H9 (cell line): ENCODE measurements at regions not wholly inside any gene's neighbourhood (a gene's known extent, or its start where the extent isn't known, plus 50 kb on each side); places are given as distances from the start of the nearest gene placed in this dataset.

Experiments used
- DNase-seq: peaks from one replicate; pipeline ENCODE4 v3.0.0-alpha.2; 2017
- H2AFZ ChIP-seq: one replicate; pipeline ENCODE4 v1.6.1; 2013; ENCODE audit warnings: mild to moderate bottlenecking, low read length, control low read depth, moderate library complexity
- H2AK5ac ChIP-seq: 2 replicates; pipeline ENCODE4 v1.6.1; 2013; ENCODE audit warnings: low read length, control low read depth, mixed read lengths; ENCODE audit not compliant: insufficient read length
- H2BK120ac ChIP-seq: one replicate; pipeline ENCODE4 v1.6.1; 2013; ENCODE audit warnings: low read depth, mild to moderate bottlenecking, low read length, control low read depth, inconsistent platforms; ENCODE audit not compliant: poor library complexity, severe bottlenecking
- H2BK12ac ChIP-seq: 2 replicates; pipeline ENCODE4 v1.6.1; 2013; ENCODE audit warnings: low read length, control low read depth, mixed read lengths, low read depth; ENCODE audit not compliant: insufficient read length
- H2BK15ac ChIP-seq: 2 replicates; pipeline ENCODE4 v1.6.1; 2013; ENCODE audit warnings: low read depth, low read length, control low read depth
- H2BK20ac ChIP-seq: one replicate; pipeline ENCODE4 v1.6.1; 2013; ENCODE audit warnings: low read depth, mild to moderate bottlenecking, low read length, control low read depth, inconsistent platforms; ENCODE audit not compliant: poor library complexity, severe bottlenecking
- H2BK5ac ChIP-seq: 2 replicates; pipeline ENCODE4 v1.6.1; 2013; ENCODE audit warnings: low read length, control low read depth, mixed read lengths; ENCODE audit not compliant: insufficient read length
- H3K14ac ChIP-seq: 2 replicates; pipeline ENCODE4 v1.6.1; 2013; ENCODE audit warnings: low read length, control low read depth; ENCODE audit not compliant: insufficient read depth
- H3K18ac ChIP-seq: 2 replicates; pipeline ENCODE4 v1.6.1; 2013; ENCODE audit warnings: low read depth, mild to moderate bottlenecking, mixed read lengths, low read length, control low read depth; ENCODE audit not compliant: insufficient read length
- H3K23ac ChIP-seq: 2 replicates; pipeline ENCODE4 v1.6.1; 2013; ENCODE audit warnings: low read length, control low read depth, mixed read lengths, low read depth; ENCODE audit not compliant: insufficient read length
- H3K23me2 ChIP-seq: 2 replicates; pipeline ENCODE4 v1.6.1; 2013; ENCODE audit warnings: low read depth, mild to moderate bottlenecking, mixed read lengths, low read length, control low read depth; ENCODE audit not compliant: insufficient read length, poor library complexity, severe bottlenecking
- H3K27ac ChIP-seq: 2 replicates; pipeline ENCODE4 v1.5.1; 2013; ENCODE audit warnings: low read length, control low read depth, mixed read lengths, low read depth; ENCODE audit not compliant: insufficient read length
- H3K27me3 ChIP-seq: 2 replicates; pipeline ENCODE4 v1.6.1; 2013; ENCODE audit warnings: low read length, control low read depth, inconsistent platforms; ENCODE audit not compliant: insufficient read depth
- H3K4ac ChIP-seq: 2 replicates; pipeline ENCODE4 v1.6.1; 2013; ENCODE audit warnings: low read depth, mild to moderate bottlenecking, control low read depth, inconsistent platforms, low read length, moderate library complexity
- H3K4me1 ChIP-seq: 2 replicates; pipeline ENCODE4 v1.6.1; 2013; ENCODE audit warnings: low read length, control low read depth, inconsistent platforms; ENCODE audit not compliant: insufficient read depth
- H3K4me2 ChIP-seq: 2 replicates; pipeline ENCODE4 v1.6.1; 2013; ENCODE audit warnings: low read length, control low read depth, mixed read lengths; ENCODE audit not compliant: insufficient read length, insufficient read depth
- H3K56ac ChIP-seq: 2 replicates; pipeline ENCODE4 v1.6.1; 2013; ENCODE audit warnings: low read depth, mild to moderate bottlenecking, mixed read lengths, low read length, control low read depth; ENCODE audit not compliant: insufficient read length
- H3K79me1 ChIP-seq: 2 replicates; pipeline ENCODE4 v1.6.1; 2013; ENCODE audit warnings: low read depth, mild to moderate bottlenecking, moderate library complexity, low read length, control low read depth, inconsistent platforms; ENCODE audit not compliant: insufficient read depth, poor library complexity, severe bottlenecking
- H3K79me2 ChIP-seq: 2 replicates; pipeline ENCODE4 v1.6.1; 2013; ENCODE audit warnings: low read length, control low read depth, inconsistent platforms; ENCODE audit not compliant: insufficient read depth
- H3K9ac ChIP-seq: 2 replicates; pipeline ENCODE4 v1.6.1; 2013; ENCODE audit warnings: low read length, control low read depth, mixed read lengths; ENCODE audit not compliant: insufficient read length; ENCODE audit errors: extremely low read depth
- H3K9me3 ChIP-seq: one replicate; pipeline ENCODE4 v1.6.1; 2013; ENCODE audit warnings: low read depth, low read length, inconsistent platforms; ENCODE audit not compliant: control insufficient read depth
- H3T11ph ChIP-seq: one replicate; pipeline ENCODE4 v1.6.1; 2013; ENCODE audit warnings: mild to moderate bottlenecking, low read length, control low read depth, inconsistent platforms
- H4K20me1 ChIP-seq: one replicate; pipeline ENCODE4 v1.6.1; 2013; ENCODE audit not compliant: control insufficient read depth, insufficient read length, insufficient read depth
- H4K5ac ChIP-seq: 2 replicates; pipeline ENCODE4 v1.6.1; 2013; ENCODE audit warnings: low read depth, mild to moderate bottlenecking, mixed read lengths, low read length, control low read depth; ENCODE audit not compliant: insufficient read length
- H4K8ac ChIP-seq: replicated peaks from 2 replicates; pipeline ENCODE4 v1.6.1; 2013; ENCODE audit warnings: low read length, control low read depth, mixed read lengths, low read depth; ENCODE audit not compliant: insufficient read length
- H4K91ac ChIP-seq: 2 replicates; pipeline ENCODE4 v1.6.1; 2013; ENCODE audit warnings: low read depth, mild to moderate bottlenecking, moderate library complexity, mixed read lengths, low read length, control low read depth; ENCODE audit not compliant: insufficient read length
- H3K27ac Mint-ChIP-seq, 3 experiments: 2 replicates in 2 of 3; 3 replicates in 1 of 3; pipeline ENCODE4 v1.8.0; 2020 to 2021; ENCODE audit warnings: mixed read lengths in 3 of 3, mild to moderate bottlenecking in 1 of 3, moderate library complexity in 1 of 3
- H3K27me3 Mint-ChIP-seq: 2 replicates; pipeline ENCODE4 v1.8.0; 2021; ENCODE audit warnings: low read depth, mild to moderate bottlenecking, moderate library complexity, mixed read lengths
- H3K36me3 Mint-ChIP-seq, 3 experiments: 2 replicates in 2 of 3; 3 replicates in 1 of 3; pipeline ENCODE4 v1.8.0; 2020 to 2021; ENCODE audit warnings: low read depth in 3 of 3, mixed read lengths in 3 of 3; ENCODE audit not compliant: insufficient read depth in 1 of 3
- H3K4me1 Mint-ChIP-seq, 2 experiments: 2 replicates each; pipeline ENCODE4 v1.8.0; 2020; ENCODE audit warnings: mixed read lengths in 2 of 2
- H3K4me3 Mint-ChIP-seq, 2 experiments: 2 replicates in 1 of 2; 3 replicates in 1 of 2; pipeline ENCODE4 v1.8.0; 2020 to 2021; ENCODE audit warnings: mild to moderate bottlenecking in 2 of 2, mixed read lengths in 2 of 2, moderate library complexity in 1 of 2
- H3K9me3 Mint-ChIP-seq, 2 experiments: 2 replicates in 1 of 2; 3 replicates in 1 of 2; pipeline ENCODE4 v1.8.0; 2020; ENCODE audit warnings: mild to moderate bottlenecking in 2 of 2, mixed read lengths in 2 of 2, moderate library complexity in 1 of 2
- WGBS: extraction: QIAGEN DNeasy Blood & Tissue Kit; methylation state at CpG from one replicate; pipeline ENCODE4 v1.1.7; 2013; ENCODE audit warnings: missing lambda C conversion rate, low lambda C conversion rate, mixed read lengths; ENCODE audit not compliant: insufficient read length; ENCODE audit errors: extremely low coverage; 5-methylcytosine and 5-hydroxymethylcytosine counted together
- TF ChIP-seq, protein P1 (sequence below): fragments of 200-600 bp; sonication (generic); conservative IDR thresholded peaks from 3 replicates; pipeline ENCODE4 v1.8.0; 2021; ENCODE audit warnings: antibody characterized with exemption, mild to moderate bottlenecking

DNA sequence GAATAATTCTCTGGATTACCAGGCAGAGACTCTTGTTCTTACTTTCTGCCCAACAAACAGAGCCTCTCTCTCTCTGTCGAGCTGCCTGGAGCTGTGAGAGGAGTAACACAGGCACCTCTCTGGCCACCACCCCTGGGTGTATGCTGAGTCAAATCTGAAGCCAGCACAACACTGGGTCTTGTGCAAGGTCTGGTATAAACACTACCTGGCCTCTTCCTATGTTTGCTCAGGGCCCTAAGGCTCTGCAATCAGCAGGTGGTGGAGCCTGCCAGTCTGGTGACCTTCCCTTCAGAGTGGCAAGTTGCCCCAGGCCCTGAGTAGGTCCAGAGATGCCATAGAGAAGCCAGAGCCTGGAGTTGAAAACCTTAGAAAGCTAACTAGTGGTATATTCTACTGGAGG, 139.9 kb downstream of the CPXCR1 start:
- Histone ChIP-seq H3K79me1 (no peaks in the 10 kb centered on the region), H3K9me3 (no peaks in the 10 kb centered on the region), H3K4ac (no peak overlapping the region), H4K5ac (no peak overlapping the region), H2BK20ac (no peak overlapping the region), H3K9ac (no peak overlapping the region), H3K79me2 (no peaks in the 10 kb centered on the region), H4K91ac (no peak overlapping the region), H3K23me2 (no peaks in the 10 kb centered on the region), H2BK12ac (no peak overlapping the region), H3K27me3 (no peaks in the 10 kb centered on the region), H3K18ac (no peak overlapping the region), H2BK15ac (no peak overlapping the region), H3T11ph (no peak overlapping the region), H3K56ac (no peak overlapping the region), H3K23ac (no peak overlapping the region), H4K8ac (no peak overlapping the region), H3K27ac (no peak overlapping the region), H3K4me1 (no peaks in the 10 kb centered on the region), H3K4me2 (no peak overlapping the region), H3K14ac (no peak overlapping the region), H2BK120ac (no peak overlapping the region), H4K20me1 (no peaks in the 10 kb centered on the region), H2AFZ (no peak overlapping the region), H2BK5ac (no peak overlapping the region), H2AK5ac (no peak overlapping the region)
- TF ChIP-seq, protein P1, sequence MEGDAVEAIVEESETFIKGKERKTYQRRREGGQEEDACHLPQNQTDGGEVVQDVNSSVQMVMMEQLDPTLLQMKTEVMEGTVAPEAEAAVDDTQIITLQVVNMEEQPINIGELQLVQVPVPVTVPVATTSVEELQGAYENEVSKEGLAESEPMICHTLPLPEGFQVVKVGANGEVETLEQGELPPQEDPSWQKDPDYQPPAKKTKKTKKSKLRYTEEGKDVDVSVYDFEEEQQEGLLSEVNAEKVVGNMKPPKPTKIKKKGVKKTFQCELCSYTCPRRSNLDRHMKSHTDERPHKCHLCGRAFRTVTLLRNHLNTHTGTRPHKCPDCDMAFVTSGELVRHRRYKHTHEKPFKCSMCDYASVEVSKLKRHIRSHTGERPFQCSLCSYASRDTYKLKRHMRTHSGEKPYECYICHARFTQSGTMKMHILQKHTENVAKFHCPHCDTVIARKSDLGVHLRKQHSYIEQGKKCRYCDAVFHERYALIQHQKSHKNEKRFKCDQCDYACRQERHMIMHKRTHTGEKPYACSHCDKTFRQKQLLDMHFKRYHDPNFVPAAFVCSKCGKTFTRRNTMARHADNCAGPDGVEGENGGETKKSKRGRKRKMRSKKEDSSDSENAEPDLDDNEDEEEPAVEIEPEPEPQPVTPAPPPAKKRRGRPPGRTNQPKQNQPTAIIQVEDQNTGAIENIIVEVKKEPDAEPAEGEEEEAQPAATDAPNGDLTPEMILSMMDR: no peak
- no CpG with 5 or more reads among the region's 1 CpG for WGBS
- Mint-ChIP-seq H3K4me1 (peaks cover 5 to 7% of the 10 kb centered on the region in 2 experiments; a peak in 3 of 4 replicates), H3K36me3 (peaks cover 0 to 8% (median 5%) of the 10 kb centered on the region in 3 experiments; a peak in 4 of 7 replicates), H3K4me3 (no peak overlapping the region), H3K27me3 (no peaks in the 10 kb centered on the region), H3K27ac (peak overlapping the region in 1 of 3 experiments; percentile 36; a peak in 1 of 7 replicates), H3K9me3 (peaks cover 6 to 7% of the 10 kb centered on the region in 2 experiments; a peak in 4 of 5 replicates)
- DNase-seq: no peak
